ENCODE measurements at regions not wholly inside any gene's neighbourhood (a gene's known extent, or its start where the extent isn't known, plus 50 kb on each side); places are given as distances from the start of the nearest gene placed in this dataset.
"Not testable (repeated sequence)": the region's sequence is repeated elsewhere in the genome, so short reads cannot be mapped to it uniquely, and the experiment has no call there.

DNA sequence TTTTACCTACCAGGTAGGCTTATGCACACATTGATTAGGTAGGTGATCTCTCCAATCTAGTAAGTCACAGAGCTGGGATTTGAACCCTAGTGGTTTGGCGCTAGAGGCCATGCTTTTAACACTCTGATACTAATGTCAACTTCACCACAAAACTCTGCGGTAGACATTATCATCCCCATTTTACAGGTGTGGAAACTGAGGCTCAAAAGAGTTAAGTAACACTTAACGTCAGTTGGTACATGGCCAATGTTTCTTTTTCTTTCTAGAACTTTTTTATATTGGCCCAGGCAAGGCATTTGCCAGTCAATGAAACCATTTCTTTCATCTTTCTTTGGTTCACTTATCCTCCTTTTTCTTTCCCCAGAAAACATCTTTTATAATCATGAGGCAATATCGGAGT lies 95.9 kb upstream of the KIF26B start:
- Histone ChIP-seq H3K9me3 (ENCODE audit: control insufficient read depth, insufficient read depth, low read length) (peaks cover 3% of the 10 kb centered on the region; the same call in 1 of the 2 replicates), H3K27me3 (ENCODE audit: control insufficient read depth, insufficient read depth, low read length) (no peaks in the 10 kb centered on the region), H3K27ac (ENCODE audit: low read depth, low read length) (no peak overlapping the region), H3K4me3 (ENCODE audit: low read depth, low read length) (no peak overlapping the region)
- TF ChIP-seq, protein P1, sequence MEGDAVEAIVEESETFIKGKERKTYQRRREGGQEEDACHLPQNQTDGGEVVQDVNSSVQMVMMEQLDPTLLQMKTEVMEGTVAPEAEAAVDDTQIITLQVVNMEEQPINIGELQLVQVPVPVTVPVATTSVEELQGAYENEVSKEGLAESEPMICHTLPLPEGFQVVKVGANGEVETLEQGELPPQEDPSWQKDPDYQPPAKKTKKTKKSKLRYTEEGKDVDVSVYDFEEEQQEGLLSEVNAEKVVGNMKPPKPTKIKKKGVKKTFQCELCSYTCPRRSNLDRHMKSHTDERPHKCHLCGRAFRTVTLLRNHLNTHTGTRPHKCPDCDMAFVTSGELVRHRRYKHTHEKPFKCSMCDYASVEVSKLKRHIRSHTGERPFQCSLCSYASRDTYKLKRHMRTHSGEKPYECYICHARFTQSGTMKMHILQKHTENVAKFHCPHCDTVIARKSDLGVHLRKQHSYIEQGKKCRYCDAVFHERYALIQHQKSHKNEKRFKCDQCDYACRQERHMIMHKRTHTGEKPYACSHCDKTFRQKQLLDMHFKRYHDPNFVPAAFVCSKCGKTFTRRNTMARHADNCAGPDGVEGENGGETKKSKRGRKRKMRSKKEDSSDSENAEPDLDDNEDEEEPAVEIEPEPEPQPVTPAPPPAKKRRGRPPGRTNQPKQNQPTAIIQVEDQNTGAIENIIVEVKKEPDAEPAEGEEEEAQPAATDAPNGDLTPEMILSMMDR (IDR thresholded peaks at IDR 0.05; ENCODE audit: low read depth, low read length): no peak
- ChIA-PET POLR2A (no interaction called here), CTCF (interaction anchor here (5.4 kb wide), 1 partner anchor 16 kb away, joined by 45 read pairs; no protein-coding TSS in a partner anchor)
- no peak for DNase-seq (ENCODE audit: low read depth, low spot score)

DNA sequence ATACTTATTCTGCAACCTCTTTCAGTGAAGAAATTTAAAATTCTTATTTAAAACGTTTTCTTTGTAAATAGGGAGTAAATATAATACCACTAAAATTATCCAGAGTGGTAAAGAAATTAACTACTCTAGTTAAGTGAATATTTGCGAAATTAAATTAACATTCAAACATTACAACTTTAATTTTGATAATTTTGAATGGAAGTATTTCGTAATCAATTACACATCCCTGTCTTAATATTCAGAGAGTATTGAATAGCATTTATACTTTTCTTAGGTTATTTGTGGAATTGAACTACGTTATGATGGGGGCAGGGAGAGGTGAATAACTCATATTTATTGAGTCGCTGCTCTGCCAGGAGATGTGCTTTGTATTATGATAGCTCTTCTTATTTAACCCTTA lies 96.3 kb upstream of the KIF26B start:
- CTCF ChIA-PET: interaction anchor here (5.4 kb wide), 1 partner anchor 16 kb away, joined by 45 read pairs; no protein-coding TSS in a partner anchor
- Histone ChIP-seq H3K4me3 (ENCODE audit: low read depth, low read length) (no peak overlapping the region), H3K27ac (ENCODE audit: low read depth, low read length) (no peak overlapping the region), H3K27me3 (ENCODE audit: control insufficient read depth, insufficient read depth, low read length) (no peaks in the 10 kb centered on the region), H3K9me3 (ENCODE audit: control insufficient read depth, insufficient read depth, low read length) (peaks cover 3% of the 10 kb centered on the region; the same call in 1 of the 2 replicates)
- POLR2A ChIA-PET: no interaction called here
- TF ChIP-seq, protein P1 (IDR thresholded peaks at IDR 0.05; ENCODE audit: low read depth, low read length): no peak
- DNase-seq (ENCODE audit: low read depth, low spot score): no peak

GRCh38 chr1:245056913-245057312 lies 97.9 kb upstream of the KIF26B start:
- Histone ChIP-seq H3K27ac (ENCODE audit: low read depth, low read length) (no peak overlapping the region), H3K9me3 (ENCODE audit: control insufficient read depth, insufficient read depth, low read length) (peaks cover 3% of the 10 kb centered on the region; the same call in 1 of the 2 replicates), H3K27me3 (ENCODE audit: control insufficient read depth, insufficient read depth, low read length) (no peaks in the 10 kb centered on the region), H3K4me3 (ENCODE audit: low read depth, low read length) (no peak overlapping the region)
- DNase-seq (ENCODE audit: low read depth, low spot score): no peak
- ChIA-PET POLR2A (interaction anchor here (0.5 kb wide), 1 partner anchor 220 kb away, joined by 3 read pairs; no protein-coding TSS in a partner anchor), CTCF (interaction anchor here (5.4 kb wide), 1 partner anchor 14 kb away, joined by 45 read pairs; no protein-coding TSS in a partner anchor)
- TF ChIP-seq, protein P1 (IDR thresholded peaks at IDR 0.05; ENCODE audit: low read depth, low read length): no peak

DNA sequence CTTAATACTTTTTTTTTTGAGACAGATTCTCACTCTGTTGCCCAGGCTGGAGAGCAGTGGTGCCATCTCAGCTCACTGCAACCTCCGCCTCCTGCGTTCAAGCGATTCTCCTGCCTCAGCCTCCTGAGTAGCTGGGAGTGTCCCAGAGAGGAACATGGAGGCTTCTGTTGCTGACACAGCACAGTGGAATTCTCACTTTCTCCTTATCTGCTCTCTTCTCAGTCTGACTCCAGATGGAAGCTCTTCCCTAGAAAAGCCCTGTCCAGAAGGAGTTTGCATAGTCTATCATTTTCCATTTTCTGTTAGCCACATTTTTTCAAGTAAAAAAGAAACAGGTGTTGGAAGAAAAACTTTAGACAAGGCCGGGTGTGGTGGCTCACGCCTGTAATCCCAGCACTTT lies 98.5 kb upstream of the KIF26B start:
- POLR2A ChIA-PET: interaction anchor here (0.5 to 0.6 kb wide), 2 partner anchors 113 to 220 kb away, joined by 3 to 6 read pairs; no protein-coding TSS in a partner anchor
- CTCF ChIA-PET: interaction anchor here (5.4 kb wide), 1 partner anchor 14 kb away, joined by 45 read pairs; no protein-coding TSS in a partner anchor
- H3K27me3 ChIP-seq (ENCODE audit: control insufficient read depth, insufficient read depth, low read length); H3K9me3 ChIP-seq (ENCODE audit: control insufficient read depth, insufficient read depth, low read length); DNase-seq (ENCODE audit: low read depth, low spot score); H3K27ac ChIP-seq (ENCODE audit: low read depth, low read length); H3K4me3 ChIP-seq (ENCODE audit: low read depth, low read length): not testable (repeated sequence)

- Histone ChIP-seq H3K27me3 (ENCODE audit: control insufficient read depth, insufficient read depth, low read length) (no peaks in the 10 kb centered on the region), H3K4me3 (ENCODE audit: low read depth, low read length) (no peak overlapping the region), H3K27ac (ENCODE audit: low read depth, low read length) (no peak overlapping the region), H3K9me3 (ENCODE audit: control insufficient read depth, insufficient read depth, low read length) (peaks cover 3% of the 10 kb centered on the region; the same call in 1 of the 2 replicates)
- ChIA-PET CTCF (interaction anchor here (5.4 kb wide), 1 partner anchor 13 kb away, joined by 45 read pairs; no protein-coding TSS in a partner anchor), POLR2A (no interaction called here)
- TF ChIP-seq, protein P1 (IDR thresholded peaks at IDR 0.05; ENCODE audit: low read depth, low read length): no peak
- DNase-seq (ENCODE audit: low read depth, low spot score): no peak
These were observed 99.0 kb upstream of the KIF26B start for GRCh38 chr1:245055752-245056151.

Measured in AG04450 (cell line).